Activated T-helper 2 cell treated with anti-CD3 and anti-CD28 coated beads, Interferon-gamma antibody, Interleukin-2, Interleukin-4, amounts not matched to agents 10 μg/mL and 5 μg/mL and 100 μg/mL, durations not matched to agents 14 hours and 24 hours and 36 hours (primary cell): ENCODE measurements at regions not wholly inside any gene's neighbourhood (a gene's known extent, or its start where the extent isn't known, plus 50 kb on each side); places are given as distances from the start of the nearest gene placed in this dataset.

Experiments
- DNase-seq: peaks from one replicate; pipeline ENCODE4 v3.0.0; 2021; ENCODE audit warnings: low spot score
- H3K27ac Mint-ChIP-seq: one replicate; pipeline ENCODE4 v1.8.0; 2021; ENCODE audit warnings: mixed read lengths
- H3K27me3 Mint-ChIP-seq: one replicate; pipeline ENCODE4 v1.8.0; 2021; ENCODE audit warnings: low read depth, mixed read lengths
- H3K36me3 Mint-ChIP-seq: one replicate; pipeline ENCODE4 v1.8.0; 2021; ENCODE audit warnings: low read depth, mixed read lengths
- H3K4me1 Mint-ChIP-seq: one replicate; pipeline ENCODE4 v1.8.0; 2021; ENCODE audit warnings: low read depth, mixed read lengths
- H3K4me3 Mint-ChIP-seq: one replicate; pipeline ENCODE4 v1.8.0; 2021; ENCODE audit warnings: low read depth, mild to moderate bottlenecking, moderate library complexity, mixed read lengths
- H3K9me3 Mint-ChIP-seq: one replicate; pipeline ENCODE4 v1.8.0; 2021; ENCODE audit warnings: mixed read lengths
- intact Hi-C: fragments of 100-400 bp; cut with micrococcal nuclease; formaldehyde crosslinking; loops from one replicate; pipeline ENCODE4 v1.15.1; 2023

- intact Hi-C loops = no loop called here
- no peak overlapping the region for H3K27ac Mint-ChIP-seq
- DNase-seq = no peak
- H3K9me3 Mint-ChIP-seq = no peaks in the 10 kb centered on the region
- H3K4me1 Mint-ChIP-seq = no peaks in the 10 kb centered on the region
- H3K27me3 Mint-ChIP-seq = no peaks in the 10 kb centered on the region
- no peak overlapping the region for H3K4me3 Mint-ChIP-seq
- H3K36me3 Mint-ChIP-seq = no peaks in the 10 kb centered on the region
Measured at GRCh38 chr12:90239732-90240260, 531.2 kb upstream of the ATP2B1 start.

DNA sequence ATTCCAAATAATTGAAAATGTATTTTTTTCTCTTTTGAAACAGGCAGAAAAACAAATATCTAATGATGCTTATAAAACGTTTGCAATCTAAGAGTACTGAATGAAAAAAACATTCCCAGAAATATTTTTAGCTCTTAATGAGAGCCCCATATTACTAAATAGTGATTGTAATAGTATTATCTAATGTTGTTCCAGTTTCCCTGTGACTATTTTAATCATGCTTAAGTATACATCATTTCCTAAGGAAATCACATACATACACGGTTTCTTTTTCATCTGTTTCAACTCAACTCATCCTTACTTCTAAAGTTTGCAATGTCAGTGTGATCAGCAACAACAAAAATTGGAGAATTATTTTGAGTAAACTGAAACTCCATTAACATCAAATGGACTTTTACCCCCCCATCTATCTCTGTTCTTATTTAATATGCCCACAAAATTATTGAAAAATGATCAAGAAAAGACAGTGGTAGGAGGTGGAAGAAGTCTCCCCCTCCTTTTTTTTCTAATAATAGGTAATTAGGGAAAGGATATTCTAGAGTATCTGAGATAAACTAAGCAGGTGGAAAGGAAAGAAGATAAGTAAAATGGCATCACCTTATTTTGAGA, 530.1 kb upstream of the ATP2B1 start:
- Mint-ChIP-seq H3K4me1 (no peaks in the 10 kb centered on the region), H3K27ac (no peak overlapping the region), H3K4me3 (no peak overlapping the region), H3K9me3 (no peaks in the 10 kb centered on the region), H3K27me3 (no peaks in the 10 kb centered on the region), H3K36me3 (no peaks in the 10 kb centered on the region)
- intact Hi-C loops = no loop called here
- no peak for DNase-seq

DNA sequence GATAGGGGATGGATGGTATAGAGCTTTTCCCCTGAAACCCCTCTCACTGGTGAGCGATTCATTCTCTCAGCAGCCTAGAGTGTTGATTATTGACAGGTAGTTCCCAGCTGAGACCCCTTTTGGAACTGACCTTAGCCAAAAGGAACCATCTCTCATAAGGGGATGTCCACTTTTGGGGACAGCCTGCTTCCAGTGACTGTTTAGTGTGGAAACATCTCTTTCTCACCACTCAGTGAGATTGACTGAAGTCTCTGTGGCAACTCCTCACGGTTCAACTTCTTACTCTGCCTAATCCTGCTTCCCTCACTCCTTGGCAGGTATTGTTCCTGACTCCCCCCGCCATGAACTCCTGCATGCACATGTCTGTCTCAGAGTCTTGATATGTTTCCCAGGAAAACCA, 529.2 kb upstream of the ATP2B1 start:
- no peaks in the 10 kb centered on the region for H3K4me1 Mint-ChIP-seq
- H3K9me3 Mint-ChIP-seq = no peaks in the 10 kb centered on the region
- H3K27me3 Mint-ChIP-seq = no peaks in the 10 kb centered on the region
- H3K27ac Mint-ChIP-seq = no peak overlapping the region
- DNase-seq = no peak
- H3K4me3 Mint-ChIP-seq = no peak overlapping the region
- intact Hi-C loops = no loop called here
- H3K36me3 Mint-ChIP-seq = no peaks in the 10 kb centered on the region

- H3K27me3 Mint-ChIP-seq = no peaks in the 10 kb centered on the region
- no peak overlapping the region for H3K4me3 Mint-ChIP-seq
- H3K36me3 Mint-ChIP-seq = no peaks in the 10 kb centered on the region
- intact Hi-C loops = no loop called here
- no peaks in the 10 kb centered on the region for H3K9me3 Mint-ChIP-seq
- DNase-seq = no peak
- no peaks in the 10 kb centered on the region for H3K4me1 Mint-ChIP-seq
- no peak overlapping the region for H3K27ac Mint-ChIP-seq
Measured at GRCh38 chr12:90235642-90236041, 527.0 kb upstream of the ATP2B1 start.

DNA sequence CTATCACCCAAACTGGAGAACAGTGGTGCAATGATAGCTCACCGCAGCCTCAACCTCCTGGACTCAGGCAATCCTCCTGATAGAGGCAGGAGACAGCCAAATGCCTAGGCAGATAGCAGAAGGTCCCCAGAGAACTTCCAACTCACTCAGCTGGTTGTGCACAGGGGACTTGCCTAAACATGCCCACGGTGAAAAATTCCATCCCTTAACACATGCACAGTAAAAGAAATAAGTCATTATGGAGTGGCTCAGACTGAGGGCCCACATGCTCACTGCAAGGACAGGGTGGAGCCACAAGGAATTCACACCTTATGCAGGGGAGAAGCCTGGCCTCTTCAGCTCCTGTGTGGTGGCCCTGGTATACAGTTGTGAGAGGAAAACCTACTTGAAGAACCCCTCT, 525.8 kb upstream of the ATP2B1 start:
- Mint-ChIP-seq H3K36me3 (no peaks in the 10 kb centered on the region), H3K27me3 (no peaks in the 10 kb centered on the region), H3K4me1 (no peaks in the 10 kb centered on the region), H3K27ac (no peak overlapping the region), H3K9me3 (no peaks in the 10 kb centered on the region), H3K4me3 (no peak overlapping the region)
- no peak for DNase-seq
- intact Hi-C loops = no loop called here

- intact Hi-C loops = no loop called here
- H3K36me3 Mint-ChIP-seq = no peaks in the 10 kb centered on the region
- no peaks in the 10 kb centered on the region for H3K9me3 Mint-ChIP-seq
- H3K27ac Mint-ChIP-seq = no peak overlapping the region
- no peak for DNase-seq
- no peaks in the 10 kb centered on the region for H3K4me1 Mint-ChIP-seq
- no peak overlapping the region for H3K4me3 Mint-ChIP-seq
- H3K27me3 Mint-ChIP-seq = no peaks in the 10 kb centered on the region
Measured at GRCh38 chr12:90233168-90234100, 524.8 kb upstream of the ATP2B1 start.

- H3K27me3 Mint-ChIP-seq = no peaks in the 10 kb centered on the region
- no peak overlapping the region for H3K27ac Mint-ChIP-seq
- H3K9me3 Mint-ChIP-seq = no peaks in the 10 kb centered on the region
- H3K4me3 Mint-ChIP-seq = no peak overlapping the region
- DNase-seq = no peak
- intact Hi-C loops = no loop called here
- no peaks in the 10 kb centered on the region for H3K4me1 Mint-ChIP-seq
- no peaks in the 10 kb centered on the region for H3K36me3 Mint-ChIP-seq
Measured at GRCh38 chr12:90229407-90230170, 521.0 kb upstream of the ATP2B1 start.

DNA sequence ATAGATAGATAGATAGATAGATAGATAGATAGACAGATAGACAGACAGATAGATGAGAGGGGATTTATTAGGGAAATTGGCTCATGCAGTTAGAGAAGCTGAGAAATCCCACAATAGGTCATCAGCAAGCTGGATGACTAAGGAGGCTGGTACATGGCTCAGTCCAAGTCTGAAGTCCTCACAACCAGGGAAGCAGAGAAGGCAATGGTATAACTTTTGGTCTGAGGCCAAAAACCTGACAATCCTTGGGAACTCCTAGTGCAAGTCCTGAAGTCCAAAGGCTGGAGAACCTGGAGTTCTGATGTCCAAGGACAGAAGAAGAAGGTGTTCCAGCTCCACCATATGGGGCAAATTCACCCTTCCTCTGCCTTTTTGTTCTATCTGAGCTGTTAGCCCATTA, 517.6 kb upstream of the ATP2B1 start:
- Mint-ChIP-seq H3K27ac (no peak overlapping the region), H3K27me3 (no peaks in the 10 kb centered on the region), H3K36me3 (no peaks in the 10 kb centered on the region), H3K9me3 (no peaks in the 10 kb centered on the region), H3K4me1 (no peaks in the 10 kb centered on the region), H3K4me3 (no peak overlapping the region)
- intact Hi-C loops = no loop called here
- DNase-seq = no peak

DNA sequence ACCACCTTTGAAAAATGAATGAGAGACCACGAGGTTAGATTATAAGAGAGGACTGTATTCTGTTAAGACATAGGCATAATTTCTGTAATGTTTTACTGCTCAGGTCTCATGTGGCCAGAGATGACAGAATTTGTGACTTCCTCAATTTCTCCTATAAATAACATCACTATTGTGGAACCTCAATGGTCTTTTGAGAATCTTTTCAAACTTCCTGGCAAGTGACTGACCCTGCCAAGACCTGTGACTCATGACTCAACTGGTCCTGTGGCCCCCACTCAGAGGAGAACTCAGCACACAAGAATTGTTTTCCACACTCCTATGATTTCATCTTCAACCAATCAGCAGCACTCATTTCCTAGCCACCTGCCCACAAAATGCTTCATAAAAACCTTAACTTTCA, 508.2 kb upstream of the ATP2B1 start:
- intact Hi-C loops = no loop called here
- H3K27me3 Mint-ChIP-seq = no peaks in the 10 kb centered on the region
- no peak overlapping the region for H3K4me3 Mint-ChIP-seq
- H3K9me3 Mint-ChIP-seq = no peaks in the 10 kb centered on the region
- H3K36me3 Mint-ChIP-seq = no peaks in the 10 kb centered on the region
- H3K27ac Mint-ChIP-seq = no peak overlapping the region
- no peaks in the 10 kb centered on the region for H3K4me1 Mint-ChIP-seq
- DNase-seq = no peak

DNA sequence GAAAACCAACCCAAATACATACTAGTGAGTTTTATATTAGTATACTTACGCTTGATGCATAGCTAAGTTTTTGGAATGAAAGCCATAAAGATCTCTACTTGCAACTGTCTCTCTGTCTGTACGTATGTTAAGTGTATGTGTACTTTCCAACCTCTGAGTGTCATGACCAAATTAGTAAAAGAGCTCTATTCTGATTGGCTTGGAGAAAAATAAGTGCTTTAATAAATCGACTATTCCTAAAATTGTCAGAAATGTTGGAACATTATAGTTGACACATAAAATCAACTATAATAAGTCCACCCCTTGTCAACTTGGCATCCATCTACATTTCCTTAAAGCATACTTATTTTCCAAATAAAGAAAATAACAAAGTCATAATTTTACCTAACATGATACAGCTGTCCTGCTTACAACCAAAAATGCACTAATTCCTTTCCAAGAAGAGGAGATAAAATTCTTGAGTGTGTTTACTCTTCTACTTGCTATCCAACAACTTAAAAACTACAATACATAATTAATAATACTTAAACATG, 507.4 kb upstream of the ATP2B1 start:
- Mint-ChIP-seq H3K9me3 (no peaks in the 10 kb centered on the region), H3K4me3 (no peak overlapping the region), H3K36me3 (no peaks in the 10 kb centered on the region), H3K4me1 (no peaks in the 10 kb centered on the region), H3K27me3 (no peaks in the 10 kb centered on the region), H3K27ac (no peak overlapping the region)
- DNase-seq = no peak
- intact Hi-C loops = no loop called here

- no peak for DNase-seq
- Mint-ChIP-seq H3K36me3 (no peaks in the 10 kb centered on the region), H3K27me3 (no peaks in the 10 kb centered on the region), H3K4me3 (no peak overlapping the region), H3K4me1 (no peaks in the 10 kb centered on the region), H3K27ac (no peak overlapping the region), H3K9me3 (peaks cover 14% of the 10 kb centered on the region)
- intact Hi-C loops = no loop called here
Measured at GRCh38 chr12:90211017-90211416, 502.4 kb upstream of the ATP2B1 start.

DNA sequence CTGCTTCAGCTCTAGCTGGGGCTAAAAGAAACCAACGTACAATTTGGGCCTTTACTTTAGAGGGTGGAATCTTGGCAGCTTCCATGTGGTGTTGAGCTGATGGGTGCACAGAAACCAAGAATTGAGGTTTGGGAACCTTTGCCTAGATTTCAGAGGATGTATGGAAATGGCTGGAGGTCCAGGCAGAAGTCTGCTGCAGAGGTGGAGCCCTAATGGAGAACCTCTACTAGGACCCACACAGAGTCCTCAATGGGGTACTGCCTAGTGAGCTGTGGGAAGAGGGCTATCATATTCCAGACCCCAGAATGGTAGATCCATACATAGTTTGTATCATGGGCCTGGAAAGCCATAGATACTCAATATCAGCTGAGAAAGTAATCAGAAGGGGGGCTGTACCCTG, 500.4 kb upstream of the ATP2B1 start:
- Mint-ChIP-seq H3K36me3 (no peaks in the 10 kb centered on the region), H3K4me3 (no peak overlapping the region), H3K4me1 (no peaks in the 10 kb centered on the region), H3K9me3 (peaks cover 14% of the 10 kb centered on the region), H3K27ac (no peak overlapping the region), H3K27me3 (no peaks in the 10 kb centered on the region)
- intact Hi-C loops = no loop called here
- DNase-seq = no peak
